ENCODE measurements at regions not wholly inside any gene's neighbourhood (a gene's known extent, or its start where the extent isn't known, plus 50 kb on each side); places are given as distances from the start of the nearest gene placed in this dataset.

DNA sequence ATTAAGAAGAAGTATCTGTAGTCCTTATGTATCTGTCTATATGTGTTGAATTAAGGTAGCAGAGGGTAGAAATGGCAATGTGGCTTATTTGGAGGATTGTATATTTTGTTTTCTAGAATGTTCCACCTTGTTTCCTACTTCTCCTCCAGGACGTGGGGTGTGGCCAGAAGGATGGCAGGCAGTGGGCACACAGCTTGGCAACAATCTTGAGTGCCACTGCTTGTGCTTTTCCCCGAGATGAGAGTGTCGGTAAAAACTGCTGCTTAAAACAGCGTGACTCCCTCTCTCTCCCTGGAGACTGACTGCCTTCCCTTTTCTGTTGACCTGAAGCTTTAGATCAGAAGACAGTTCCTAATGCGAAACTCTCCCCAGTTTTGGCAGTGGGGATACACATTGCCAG, 61.2 kb downstream of the FAT3 start (continued):
- TF ChIP-seq, protein P1, sequence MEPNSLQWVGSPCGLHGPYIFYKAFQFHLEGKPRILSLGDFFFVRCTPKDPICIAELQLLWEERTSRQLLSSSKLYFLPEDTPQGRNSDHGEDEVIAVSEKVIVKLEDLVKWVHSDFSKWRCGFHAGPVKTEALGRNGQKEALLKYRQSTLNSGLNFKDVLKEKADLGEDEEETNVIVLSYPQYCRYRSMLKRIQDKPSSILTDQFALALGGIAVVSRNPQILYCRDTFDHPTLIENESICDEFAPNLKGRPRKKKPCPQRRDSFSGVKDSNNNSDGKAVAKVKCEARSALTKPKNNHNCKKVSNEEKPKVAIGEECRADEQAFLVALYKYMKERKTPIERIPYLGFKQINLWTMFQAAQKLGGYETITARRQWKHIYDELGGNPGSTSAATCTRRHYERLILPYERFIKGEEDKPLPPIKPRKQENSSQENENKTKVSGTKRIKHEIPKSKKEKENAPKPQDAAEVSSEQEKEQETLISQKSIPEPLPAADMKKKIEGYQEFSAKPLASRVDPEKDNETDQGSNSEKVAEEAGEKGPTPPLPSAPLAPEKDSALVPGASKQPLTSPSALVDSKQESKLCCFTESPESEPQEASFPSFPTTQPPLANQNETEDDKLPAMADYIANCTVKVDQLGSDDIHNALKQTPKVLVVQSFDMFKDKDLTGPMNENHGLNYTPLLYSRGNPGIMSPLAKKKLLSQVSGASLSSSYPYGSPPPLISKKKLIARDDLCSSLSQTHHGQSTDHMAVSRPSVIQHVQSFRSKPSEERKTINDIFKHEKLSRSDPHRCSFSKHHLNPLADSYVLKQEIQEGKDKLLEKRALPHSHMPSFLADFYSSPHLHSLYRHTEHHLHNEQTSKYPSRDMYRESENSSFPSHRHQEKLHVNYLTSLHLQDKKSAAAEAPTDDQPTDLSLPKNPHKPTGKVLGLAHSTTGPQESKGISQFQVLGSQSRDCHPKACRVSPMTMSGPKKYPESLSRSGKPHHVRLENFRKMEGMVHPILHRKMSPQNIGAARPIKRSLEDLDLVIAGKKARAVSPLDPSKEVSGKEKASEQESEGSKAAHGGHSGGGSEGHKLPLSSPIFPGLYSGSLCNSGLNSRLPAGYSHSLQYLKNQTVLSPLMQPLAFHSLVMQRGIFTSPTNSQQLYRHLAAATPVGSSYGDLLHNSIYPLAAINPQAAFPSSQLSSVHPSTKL (CRISPR knock-in tag; IDR thresholded peaks at IDR 0.05): no peak
- TF ChIP-seq, protein P2, sequence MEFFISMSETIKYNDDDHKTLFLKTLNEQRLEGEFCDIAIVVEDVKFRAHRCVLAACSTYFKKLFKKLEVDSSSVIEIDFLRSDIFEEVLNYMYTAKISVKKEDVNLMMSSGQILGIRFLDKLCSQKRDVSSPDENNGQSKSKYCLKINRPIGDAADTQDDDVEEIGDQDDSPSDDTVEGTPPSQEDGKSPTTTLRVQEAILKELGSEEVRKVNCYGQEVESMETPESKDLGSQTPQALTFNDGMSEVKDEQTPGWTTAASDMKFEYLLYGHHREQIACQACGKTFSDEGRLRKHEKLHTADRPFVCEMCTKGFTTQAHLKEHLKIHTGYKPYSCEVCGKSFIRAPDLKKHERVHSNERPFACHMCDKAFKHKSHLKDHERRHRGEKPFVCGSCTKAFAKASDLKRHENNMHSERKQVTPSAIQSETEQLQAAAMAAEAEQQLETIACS (CRISPR knock-in tag; IDR thresholded peaks at IDR 0.05): no peak
- TF ChIP-seq, protein P3, sequence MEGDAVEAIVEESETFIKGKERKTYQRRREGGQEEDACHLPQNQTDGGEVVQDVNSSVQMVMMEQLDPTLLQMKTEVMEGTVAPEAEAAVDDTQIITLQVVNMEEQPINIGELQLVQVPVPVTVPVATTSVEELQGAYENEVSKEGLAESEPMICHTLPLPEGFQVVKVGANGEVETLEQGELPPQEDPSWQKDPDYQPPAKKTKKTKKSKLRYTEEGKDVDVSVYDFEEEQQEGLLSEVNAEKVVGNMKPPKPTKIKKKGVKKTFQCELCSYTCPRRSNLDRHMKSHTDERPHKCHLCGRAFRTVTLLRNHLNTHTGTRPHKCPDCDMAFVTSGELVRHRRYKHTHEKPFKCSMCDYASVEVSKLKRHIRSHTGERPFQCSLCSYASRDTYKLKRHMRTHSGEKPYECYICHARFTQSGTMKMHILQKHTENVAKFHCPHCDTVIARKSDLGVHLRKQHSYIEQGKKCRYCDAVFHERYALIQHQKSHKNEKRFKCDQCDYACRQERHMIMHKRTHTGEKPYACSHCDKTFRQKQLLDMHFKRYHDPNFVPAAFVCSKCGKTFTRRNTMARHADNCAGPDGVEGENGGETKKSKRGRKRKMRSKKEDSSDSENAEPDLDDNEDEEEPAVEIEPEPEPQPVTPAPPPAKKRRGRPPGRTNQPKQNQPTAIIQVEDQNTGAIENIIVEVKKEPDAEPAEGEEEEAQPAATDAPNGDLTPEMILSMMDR (CRISPR knock-in tag; IDR thresholded peaks at IDR 0.05): no peak
- TF ChIP-seq, protein P4, sequence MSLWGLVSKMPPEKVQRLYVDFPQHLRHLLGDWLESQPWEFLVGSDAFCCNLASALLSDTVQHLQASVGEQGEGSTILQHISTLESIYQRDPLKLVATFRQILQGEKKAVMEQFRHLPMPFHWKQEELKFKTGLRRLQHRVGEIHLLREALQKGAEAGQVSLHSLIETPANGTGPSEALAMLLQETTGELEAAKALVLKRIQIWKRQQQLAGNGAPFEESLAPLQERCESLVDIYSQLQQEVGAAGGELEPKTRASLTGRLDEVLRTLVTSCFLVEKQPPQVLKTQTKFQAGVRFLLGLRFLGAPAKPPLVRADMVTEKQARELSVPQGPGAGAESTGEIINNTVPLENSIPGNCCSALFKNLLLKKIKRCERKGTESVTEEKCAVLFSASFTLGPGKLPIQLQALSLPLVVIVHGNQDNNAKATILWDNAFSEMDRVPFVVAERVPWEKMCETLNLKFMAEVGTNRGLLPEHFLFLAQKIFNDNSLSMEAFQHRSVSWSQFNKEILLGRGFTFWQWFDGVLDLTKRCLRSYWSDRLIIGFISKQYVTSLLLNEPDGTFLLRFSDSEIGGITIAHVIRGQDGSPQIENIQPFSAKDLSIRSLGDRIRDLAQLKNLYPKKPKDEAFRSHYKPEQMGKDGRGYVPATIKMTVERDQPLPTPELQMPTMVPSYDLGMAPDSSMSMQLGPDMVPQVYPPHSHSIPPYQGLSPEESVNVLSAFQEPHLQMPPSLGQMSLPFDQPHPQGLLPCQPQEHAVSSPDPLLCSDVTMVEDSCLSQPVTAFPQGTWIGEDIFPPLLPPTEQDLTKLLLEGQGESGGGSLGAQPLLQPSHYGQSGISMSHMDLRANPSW (CRISPR knock-in tag; IDR thresholded peaks at IDR 0.05; ENCODE audit: borderline replicate concordance): no peak
- TF ChIP-seq NKX3-1 (CRISPR knock-in tag; IDR thresholded peaks at IDR 0.05) (no peak), GLI4 (CRISPR knock-in tag; IDR thresholded peaks at IDR 0.05; ENCODE audit: borderline replicate concordance) (no peak), ZNF569 (CRISPR knock-in tag; IDR thresholded peaks at IDR 0.05; ENCODE audit: borderline replicate concordance) (no peak), AKAP8 (CRISPR knock-in tag; IDR thresholded peaks at IDR 0.05) (no peak)
- TF ChIP-seq, protein P5, sequence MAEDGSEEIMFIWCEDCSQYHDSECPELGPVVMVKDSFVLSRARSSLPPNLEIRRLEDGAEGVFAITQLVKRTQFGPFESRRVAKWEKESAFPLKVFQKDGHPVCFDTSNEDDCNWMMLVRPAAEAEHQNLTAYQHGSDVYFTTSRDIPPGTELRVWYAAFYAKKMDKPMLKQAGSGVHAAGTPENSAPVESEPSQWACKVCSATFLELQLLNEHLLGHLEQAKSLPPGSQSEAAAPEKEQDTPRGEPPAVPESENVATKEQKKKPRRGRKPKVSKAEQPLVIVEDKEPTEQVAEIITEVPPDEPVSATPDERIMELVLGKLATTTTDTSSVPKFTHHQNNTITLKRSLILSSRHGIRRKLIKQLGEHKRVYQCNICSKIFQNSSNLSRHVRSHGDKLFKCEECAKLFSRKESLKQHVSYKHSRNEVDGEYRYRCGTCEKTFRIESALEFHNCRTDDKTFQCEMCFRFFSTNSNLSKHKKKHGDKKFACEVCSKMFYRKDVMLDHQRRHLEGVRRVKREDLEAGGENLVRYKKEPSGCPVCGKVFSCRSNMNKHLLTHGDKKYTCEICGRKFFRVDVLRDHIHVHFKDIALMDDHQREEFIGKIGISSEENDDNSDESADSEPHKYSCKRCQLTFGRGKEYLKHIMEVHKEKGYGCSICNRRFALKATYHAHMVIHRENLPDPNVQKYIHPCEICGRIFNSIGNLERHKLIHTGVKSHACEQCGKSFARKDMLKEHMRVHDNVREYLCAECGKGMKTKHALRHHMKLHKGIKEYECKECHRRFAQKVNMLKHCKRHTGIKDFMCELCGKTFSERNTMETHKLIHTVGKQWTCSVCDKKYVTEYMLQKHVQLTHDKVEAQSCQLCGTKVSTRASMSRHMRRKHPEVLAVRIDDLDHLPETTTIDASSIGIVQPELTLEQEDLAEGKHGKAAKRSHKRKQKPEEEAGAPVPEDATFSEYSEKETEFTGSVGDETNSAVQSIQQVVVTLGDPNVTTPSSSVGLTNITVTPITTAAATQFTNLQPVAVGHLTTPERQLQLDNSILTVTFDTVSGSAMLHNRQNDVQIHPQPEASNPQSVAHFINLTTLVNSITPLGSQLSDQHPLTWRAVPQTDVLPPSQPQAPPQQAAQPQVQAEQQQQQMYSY (CRISPR knock-in tag; IDR thresholded peaks at IDR 0.05): no peak
- TF ChIP-seq, protein P6, sequence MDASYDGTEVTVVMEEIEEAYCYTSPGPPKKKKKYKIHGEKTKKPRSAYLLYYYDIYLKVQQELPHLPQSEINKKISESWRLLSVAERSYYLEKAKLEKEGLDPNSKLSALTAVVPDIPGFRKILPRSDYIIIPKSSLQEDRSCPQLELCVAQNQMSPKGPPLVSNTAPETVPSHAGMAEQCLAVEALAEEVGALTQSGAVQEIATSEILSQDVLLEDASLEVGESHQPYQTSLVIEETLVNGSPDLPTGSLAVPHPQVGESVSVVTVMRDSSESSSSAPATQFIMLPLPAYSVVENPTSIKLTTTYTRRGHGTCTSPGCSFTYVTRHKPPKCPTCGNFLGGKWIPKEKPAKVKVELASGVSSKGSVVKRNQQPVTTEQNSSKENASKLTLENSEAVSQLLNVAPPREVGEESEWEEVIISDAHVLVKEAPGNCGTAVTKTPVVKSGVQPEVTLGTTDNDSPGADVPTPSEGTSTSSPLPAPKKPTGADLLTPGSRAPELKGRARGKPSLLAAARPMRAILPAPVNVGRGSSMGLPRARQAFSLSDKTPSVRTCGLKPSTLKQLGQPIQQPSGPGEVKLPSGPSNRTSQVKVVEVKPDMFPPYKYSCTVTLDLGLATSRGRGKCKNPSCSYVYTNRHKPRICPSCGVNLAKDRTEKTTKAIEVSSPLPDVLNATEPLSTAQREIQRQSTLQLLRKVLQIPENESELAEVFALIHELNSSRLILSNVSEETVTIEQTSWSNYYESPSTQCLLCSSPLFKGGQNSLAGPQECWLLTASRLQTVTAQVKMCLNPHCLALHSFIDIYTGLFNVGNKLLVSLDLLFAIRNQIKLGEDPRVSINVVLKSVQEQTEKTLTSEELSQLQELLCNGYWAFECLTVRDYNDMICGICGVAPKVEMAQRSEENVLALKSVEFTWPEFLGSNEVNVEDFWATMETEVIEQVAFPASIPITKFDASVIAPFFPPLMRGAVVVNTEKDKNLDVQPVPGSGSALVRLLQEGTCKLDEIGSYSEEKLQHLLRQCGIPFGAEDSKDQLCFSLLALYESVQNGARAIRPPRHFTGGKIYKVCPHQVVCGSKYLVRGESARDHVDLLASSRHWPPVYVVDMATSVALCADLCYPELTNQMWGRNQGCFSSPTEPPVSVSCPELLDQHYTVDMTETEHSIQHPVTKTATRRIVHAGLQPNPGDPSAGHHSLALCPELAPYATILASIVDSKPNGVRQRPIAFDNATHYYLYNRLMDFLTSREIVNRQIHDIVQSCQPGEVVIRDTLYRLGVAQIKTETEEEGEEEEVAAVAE (CRISPR knock-in tag; IDR thresholded peaks at IDR 0.05; ENCODE audit: borderline replicate concordance): no peak
